Loucy (cell line): ENCODE measurements at regions not wholly inside any gene's neighbourhood (a gene's known extent, or its start where the extent isn't known, plus 50 kb on each side); places are given as distances from the start of the nearest gene placed in this dataset.

Experiments used
- EZH2phosphoT487 ChIP-seq: fragments of 200-600 bp; IDR thresholded peaks from 2 replicates; pipeline ENCODE4 v1.6.1; 2018; ENCODE audit warnings: antibody characterized with exemption, mild to moderate bottlenecking, moderate library complexity, borderline replicate concordance
- TF ChIP-seq, protein P1 (sequence below): fragments of 200-600 bp; sonication (generic); conservative IDR thresholded peaks from 2 replicates; pipeline ENCODE4 v1.5.1; 2014; ENCODE audit warnings: mild to moderate bottlenecking, antibody characterized with exemption, low read length

DNA sequence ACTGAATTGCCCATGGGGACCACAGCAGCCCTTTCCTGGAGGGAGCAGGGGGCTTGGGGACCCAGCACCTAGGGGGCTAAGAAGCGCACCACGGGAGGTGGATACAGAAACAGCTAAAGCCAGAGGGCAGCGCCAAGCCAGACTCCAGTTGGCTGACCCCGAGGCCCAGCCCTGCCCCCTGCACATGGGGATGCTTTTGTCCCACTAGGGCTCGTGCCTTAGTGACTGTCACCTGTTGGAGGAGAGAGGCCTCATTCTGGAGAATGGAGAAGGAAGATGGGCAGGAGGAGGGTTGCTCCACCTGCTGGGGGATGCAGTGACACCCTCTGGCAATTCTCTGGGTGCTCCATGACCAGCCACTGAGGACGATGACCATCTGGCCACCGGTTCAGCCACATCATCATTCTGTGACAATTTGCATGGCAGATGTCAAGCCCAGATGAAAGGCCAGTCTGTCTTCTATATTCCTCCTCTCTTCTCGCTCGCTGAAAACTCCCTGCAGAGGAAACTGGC lies 167.8 kb upstream of the TLE3 start:
- TF ChIP-seq, protein P1, sequence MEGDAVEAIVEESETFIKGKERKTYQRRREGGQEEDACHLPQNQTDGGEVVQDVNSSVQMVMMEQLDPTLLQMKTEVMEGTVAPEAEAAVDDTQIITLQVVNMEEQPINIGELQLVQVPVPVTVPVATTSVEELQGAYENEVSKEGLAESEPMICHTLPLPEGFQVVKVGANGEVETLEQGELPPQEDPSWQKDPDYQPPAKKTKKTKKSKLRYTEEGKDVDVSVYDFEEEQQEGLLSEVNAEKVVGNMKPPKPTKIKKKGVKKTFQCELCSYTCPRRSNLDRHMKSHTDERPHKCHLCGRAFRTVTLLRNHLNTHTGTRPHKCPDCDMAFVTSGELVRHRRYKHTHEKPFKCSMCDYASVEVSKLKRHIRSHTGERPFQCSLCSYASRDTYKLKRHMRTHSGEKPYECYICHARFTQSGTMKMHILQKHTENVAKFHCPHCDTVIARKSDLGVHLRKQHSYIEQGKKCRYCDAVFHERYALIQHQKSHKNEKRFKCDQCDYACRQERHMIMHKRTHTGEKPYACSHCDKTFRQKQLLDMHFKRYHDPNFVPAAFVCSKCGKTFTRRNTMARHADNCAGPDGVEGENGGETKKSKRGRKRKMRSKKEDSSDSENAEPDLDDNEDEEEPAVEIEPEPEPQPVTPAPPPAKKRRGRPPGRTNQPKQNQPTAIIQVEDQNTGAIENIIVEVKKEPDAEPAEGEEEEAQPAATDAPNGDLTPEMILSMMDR, result peak; percentile 48
- no peak for TF ChIP-seq EZH2phosphoT487
